ENCODE measurements at regions not wholly inside any gene's neighbourhood (a gene's known extent, or its start where the extent isn't known, plus 50 kb on each side); places are given as distances from the start of the nearest gene placed in this dataset.

GRCh38 chr5:165161204-165161603 is 1655.8 kb downstream of the MAT2B start:
- Histone ChIP-seq H3K27me3 (ENCODE audit: control insufficient read depth, insufficient read depth, low read length) (no peaks in the 10 kb centered on the region), H3K36me3 (replicated peaks; ENCODE audit: control insufficient read depth, insufficient read depth, low read length) (no peaks in the 10 kb centered on the region)
- DNase-seq: peak; percentile 8

GRCh38 chr5:165163861-165164260 is 1658.4 kb downstream of the MAT2B start:
- DNase-seq: no peak

More at GRCh38 chr5:165161204-165161603, 1655.8 kb downstream of the MAT2B start:
- no peak overlapping the region for H3K4me3 ChIP-seq (ENCODE audit: insufficient read depth, low read depth, low read length)

GRCh38 chr5:165173651-165174050 is 1668.2 kb downstream of the MAT2B start:
- H3K36me3 ChIP-seq (replicated peaks; ENCODE audit: control insufficient read depth, insufficient read depth, low read length): no peaks in the 10 kb centered on the region
- no peak for DNase-seq
- H3K4me3 ChIP-seq (ENCODE audit: insufficient read depth, low read depth, low read length): no peak overlapping the region

More at GRCh38 chr5:165163861-165164260, 1658.4 kb downstream of the MAT2B start:
- Histone ChIP-seq H3K36me3 (replicated peaks; ENCODE audit: control insufficient read depth, insufficient read depth, low read length) (no peaks in the 10 kb centered on the region), H3K4me3 (ENCODE audit: insufficient read depth, low read depth, low read length) (no peak overlapping the region), H3K27me3 (ENCODE audit: control insufficient read depth, insufficient read depth, low read length) (no peaks in the 10 kb centered on the region)

GRCh38 chr5:165175041-165175440 is 1669.6 kb downstream of the MAT2B start:
- H3K27me3 ChIP-seq (ENCODE audit: control insufficient read depth, insufficient read depth, low read length): no peaks in the 10 kb centered on the region
- H3K4me3 ChIP-seq (ENCODE audit: insufficient read depth, low read depth, low read length): no peak overlapping the region
- no peak for DNase-seq
- no peaks in the 10 kb centered on the region for H3K36me3 ChIP-seq (replicated peaks; ENCODE audit: control insufficient read depth, insufficient read depth, low read length)

More at GRCh38 chr5:165173651-165174050, 1668.2 kb downstream of the MAT2B start:
- no peaks in the 10 kb centered on the region for H3K27me3 ChIP-seq (ENCODE audit: control insufficient read depth, insufficient read depth, low read length)

GRCh38 chr5:165184183-165184582 is 1678.8 kb downstream of the MAT2B start:
- no peak overlapping the region for H3K4me3 ChIP-seq (ENCODE audit: insufficient read depth, low read depth, low read length)
- no peaks in the 10 kb centered on the region for H3K27me3 ChIP-seq (ENCODE audit: control insufficient read depth, insufficient read depth, low read length)
- no peaks in the 10 kb centered on the region for H3K36me3 ChIP-seq (replicated peaks; ENCODE audit: control insufficient read depth, insufficient read depth, low read length)
- no peak for DNase-seq

- no peaks in the 10 kb centered on the region for H3K36me3 ChIP-seq (replicated peaks; ENCODE audit: control insufficient read depth, insufficient read depth, low read length)
- H3K27me3 ChIP-seq (ENCODE audit: control insufficient read depth, insufficient read depth, low read length): no peaks in the 10 kb centered on the region
- H3K4me3 ChIP-seq (ENCODE audit: insufficient read depth, low read depth, low read length): no peak overlapping the region
- DNase-seq: no peak
Measured at GRCh38 chr5:165185716-165186115, 1680.3 kb downstream of the MAT2B start.

GRCh38 chr5:165187815-165188214 is 1682.4 kb downstream of the MAT2B start:
- H3K27me3 ChIP-seq (ENCODE audit: control insufficient read depth, insufficient read depth, low read length): no peaks in the 10 kb centered on the region
- no peak overlapping the region for H3K4me3 ChIP-seq (ENCODE audit: insufficient read depth, low read depth, low read length)
- no peaks in the 10 kb centered on the region for H3K36me3 ChIP-seq (replicated peaks; ENCODE audit: control insufficient read depth, insufficient read depth, low read length)
- DNase-seq: no peak

GRCh38 chr5:165188556-165189175 is 1683.2 kb downstream of the MAT2B start:
- no peak for DNase-seq
- no peaks in the 10 kb centered on the region for H3K36me3 ChIP-seq (replicated peaks; ENCODE audit: control insufficient read depth, insufficient read depth, low read length)
- H3K4me3 ChIP-seq (ENCODE audit: insufficient read depth, low read depth, low read length): no peak overlapping the region
- H3K27me3 ChIP-seq (ENCODE audit: control insufficient read depth, insufficient read depth, low read length): no peaks in the 10 kb centered on the region

GRCh38 chr5:165196961-165197360 is 1691.5 kb downstream of the MAT2B start:
- no peak for DNase-seq
- no peaks in the 10 kb centered on the region for H3K27me3 ChIP-seq (ENCODE audit: control insufficient read depth, insufficient read depth, low read length)
- no peak overlapping the region for H3K4me3 ChIP-seq (ENCODE audit: insufficient read depth, low read depth, low read length)
- H3K36me3 ChIP-seq (replicated peaks; ENCODE audit: control insufficient read depth, insufficient read depth, low read length): no peaks in the 10 kb centered on the region

- Histone ChIP-seq H3K36me3 (replicated peaks; ENCODE audit: control insufficient read depth, insufficient read depth, low read length) (no peaks in the 10 kb centered on the region), H3K4me3 (ENCODE audit: insufficient read depth, low read depth, low read length) (no peak overlapping the region), H3K27me3 (ENCODE audit: control insufficient read depth, insufficient read depth, low read length) (no peaks in the 10 kb centered on the region)
- no peak for DNase-seq
Measured at GRCh38 chr5:165201369-165201768, 1696.0 kb downstream of the MAT2B start.

- DNase-seq: no peak
- H3K27me3 ChIP-seq (ENCODE audit: control insufficient read depth, insufficient read depth, low read length): no peaks in the 10 kb centered on the region
- no peak overlapping the region for H3K4me3 ChIP-seq (ENCODE audit: insufficient read depth, low read depth, low read length)
- no peaks in the 10 kb centered on the region for H3K36me3 ChIP-seq (replicated peaks; ENCODE audit: control insufficient read depth, insufficient read depth, low read length)
Measured at GRCh38 chr5:165201771-165202518, 1696.5 kb downstream of the MAT2B start.

GRCh38 chr5:165202519-165202910 is 1697.1 kb downstream of the MAT2B start:
- no peaks in the 10 kb centered on the region for H3K27me3 ChIP-seq (ENCODE audit: control insufficient read depth, insufficient read depth, low read length)
- DNase-seq: no peak
- H3K36me3 ChIP-seq (replicated peaks; ENCODE audit: control insufficient read depth, insufficient read depth, low read length): no peaks in the 10 kb centered on the region
- H3K4me3 ChIP-seq (ENCODE audit: insufficient read depth, low read depth, low read length): no peak overlapping the region

GRCh38 chr5:165209101-165209727 is 1703.8 kb downstream of the MAT2B start:
- Histone ChIP-seq H3K4me3 (ENCODE audit: insufficient read depth, low read depth, low read length) (no peak overlapping the region), H3K36me3 (replicated peaks; ENCODE audit: control insufficient read depth, insufficient read depth, low read length) (no peaks in the 10 kb centered on the region), H3K27me3 (ENCODE audit: control insufficient read depth, insufficient read depth, low read length) (no peaks in the 10 kb centered on the region)
- peak; percentile 22 for DNase-seq

GRCh38 chr5:165224366-165225045 is 1719.1 kb downstream of the MAT2B start:
- Histone ChIP-seq H3K27me3 (ENCODE audit: control insufficient read depth, insufficient read depth, low read length) (no peaks in the 10 kb centered on the region), H3K36me3 (replicated peaks; ENCODE audit: control insufficient read depth, insufficient read depth, low read length) (no peaks in the 10 kb centered on the region), H3K4me3 (ENCODE audit: insufficient read depth, low read depth, low read length) (no peak overlapping the region)
- DNase-seq: no peak
